ENCODE measurements at regions not wholly inside any gene's neighbourhood (a gene's known extent, or its start where the extent isn't known, plus 50 kb on each side); places are given as distances from the start of the nearest gene placed in this dataset.

DNA sequence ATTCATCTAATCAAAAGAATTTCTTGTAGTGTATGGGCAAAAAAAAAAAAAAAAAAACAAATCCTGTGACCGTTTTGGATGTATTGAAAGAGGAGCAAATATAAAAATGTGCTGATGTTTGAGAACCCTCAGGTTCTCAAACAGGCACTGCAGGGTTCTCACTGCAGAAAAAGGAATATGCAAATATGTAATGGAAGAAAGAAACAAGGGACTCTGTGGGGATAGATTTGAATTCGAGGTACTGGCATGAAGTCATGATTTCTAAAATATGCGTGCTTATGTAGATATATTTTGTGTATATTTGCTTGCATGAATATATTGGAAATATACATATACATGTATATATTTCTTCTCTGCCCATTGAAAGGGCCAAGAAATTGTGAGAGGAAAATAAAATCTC, 365.0 kb upstream of the RUNX1 start:
- POLR2A ChIA-PET, result no interaction called here
- CTCF ChIA-PET, result interaction anchor here (0.9 kb wide), 1 partner anchor 426 kb away, joined by 3 read pairs; no protein-coding TSS in a partner anchor

More for the DNA sequence above, 365.0 kb upstream of the RUNX1 start:
- no peaks in the 10 kb centered on the region for H3K9me1 ChIP-seq (replicated peaks; ENCODE audit: control insufficient read depth, extremely low read depth, insufficient read depth, low read length)
- BruUV-seq (replicated peaks), result no TSS peak
- no peak overlapping the region for H2AFZ ChIP-seq (ENCODE audit: low read depth, low read length)
- FAIRE-seq (no peak), DNase-seq (ENCODE audit: low read depth, low spot score) (no peak)
- H3K9me3 ChIP-seq (replicated peaks; ENCODE audit: control insufficient read depth, insufficient read depth, low read length), result no peaks in the 10 kb centered on the region
- H3K27me3 ChIP-seq (ENCODE audit: control insufficient read depth in 2 of 2, insufficient read depth in 2 of 2, low read length in 2 of 2), result peaks cover 8 to 16% of the 10 kb centered on the region in 2 experiments
- H3K79me2 ChIP-seq (ENCODE audit: control insufficient read depth, insufficient read depth, low read length), result no peaks in the 10 kb centered on the region
- no peak overlapping the region for H3K4me3 ChIP-seq (replicated peaks in 1 of 3; ENCODE audit: insufficient read depth in 1 of 3, low read depth in 1 of 3, low read length in 3 of 3)
- H3K4me1 ChIP-seq (ENCODE audit: control insufficient read depth, extremely low read depth, insufficient read depth, low read length), result no peaks in the 10 kb centered on the region
- intact Hi-C loops (cut with micrococcal nuclease) (no loop called here), dilution Hi-C loops (cut with MboI; ENCODE audit: extremely low pct_ligation_motif_present, low sequenced_read_pairs) (no loop called here)
- no peaks in the 10 kb centered on the region for H4K20me1 ChIP-seq (replicated peaks; ENCODE audit: control insufficient read depth, extremely low read depth, insufficient read depth, low read length)
- no peak overlapping the region for H3K27ac ChIP-seq (ENCODE audit: insufficient read depth, low read depth, low read length)
- no peaks in the 10 kb centered on the region for H3K36me3 ChIP-seq (ENCODE audit: control insufficient read depth in 2 of 2, extremely low read depth in 1 of 2, insufficient read depth in 2 of 2, low read length in 2 of 2)
- no peak overlapping the region for H3K9ac ChIP-seq (replicated peaks; ENCODE audit: extremely low read depth, insufficient read depth, low read length)
- TF ChIP-seq, protein P1, sequence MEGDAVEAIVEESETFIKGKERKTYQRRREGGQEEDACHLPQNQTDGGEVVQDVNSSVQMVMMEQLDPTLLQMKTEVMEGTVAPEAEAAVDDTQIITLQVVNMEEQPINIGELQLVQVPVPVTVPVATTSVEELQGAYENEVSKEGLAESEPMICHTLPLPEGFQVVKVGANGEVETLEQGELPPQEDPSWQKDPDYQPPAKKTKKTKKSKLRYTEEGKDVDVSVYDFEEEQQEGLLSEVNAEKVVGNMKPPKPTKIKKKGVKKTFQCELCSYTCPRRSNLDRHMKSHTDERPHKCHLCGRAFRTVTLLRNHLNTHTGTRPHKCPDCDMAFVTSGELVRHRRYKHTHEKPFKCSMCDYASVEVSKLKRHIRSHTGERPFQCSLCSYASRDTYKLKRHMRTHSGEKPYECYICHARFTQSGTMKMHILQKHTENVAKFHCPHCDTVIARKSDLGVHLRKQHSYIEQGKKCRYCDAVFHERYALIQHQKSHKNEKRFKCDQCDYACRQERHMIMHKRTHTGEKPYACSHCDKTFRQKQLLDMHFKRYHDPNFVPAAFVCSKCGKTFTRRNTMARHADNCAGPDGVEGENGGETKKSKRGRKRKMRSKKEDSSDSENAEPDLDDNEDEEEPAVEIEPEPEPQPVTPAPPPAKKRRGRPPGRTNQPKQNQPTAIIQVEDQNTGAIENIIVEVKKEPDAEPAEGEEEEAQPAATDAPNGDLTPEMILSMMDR (IDR thresholded peaks at IDR 0.05; ENCODE audit: extremely low read depth in 1 of 2, insufficient read depth in 1 of 2, low read depth in 1 of 2, low read length in 2 of 2), result no peak
- TF ChIP-seq FOS (IDR thresholded peaks at IDR 0.05; ENCODE audit: borderline replicate concordance, insufficient read depth, low read length) (no peak), MYC (IDR thresholded peaks at IDR 0.05; ENCODE audit: low read depth, low read length) (no peak), JUN (IDR thresholded peaks at IDR 0.05; ENCODE audit: borderline replicate concordance, insufficient read depth, insufficient read length, low read depth) (no peak), POLR2A (IDR thresholded peaks at IDR 0.05; ENCODE audit: low read depth, low read length) (no peak), POLR2AphosphoS5 (IDR thresholded peaks at IDR 0.05; ENCODE audit: insufficient read depth, low read depth, low read length) (no peak), EZH2 (IDR thresholded peaks at IDR 0.05; ENCODE audit: borderline replicate concordance, low read depth, low read length, severe bottlenecking) (no peak), GATA2 (IDR thresholded peaks at IDR 0.05; ENCODE audit: insufficient read depth, insufficient read length, low read depth, low read length) (no peak)
- TF ChIP-seq, protein P2, sequence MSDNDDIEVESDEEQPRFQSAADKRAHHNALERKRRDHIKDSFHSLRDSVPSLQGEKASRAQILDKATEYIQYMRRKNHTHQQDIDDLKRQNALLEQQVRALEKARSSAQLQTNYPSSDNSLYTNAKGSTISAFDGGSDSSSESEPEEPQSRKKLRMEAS (IDR thresholded peaks at IDR 0.05; ENCODE audit: insufficient read depth, insufficient read length), result no peak
- H3K4me2 ChIP-seq (ENCODE audit: insufficient read depth, low read length), result no peak overlapping the region

Data from endothelial cell of umbilical vein (primary cell).